Smooth muscle cell (in vitro differentiated cells): ENCODE measurements at regions not wholly inside any gene's neighbourhood (a gene's known extent, or its start where the extent isn't known, plus 50 kb on each side); places are given as distances from the start of the nearest gene placed in this dataset.

ENCODE experiments used
- DNase-seq: peaks from one replicate; lab custom pipeline; 2025; ENCODE audit not compliant: unreplicated experiment; lab: John Stamatoyannopoulos, UW
- H2AFZ ChIP-seq: fragments of 200-600 bp; sonication (generic); 2 replicates; pipeline ENCODE4 v1.6.0; 2016; ENCODE audit warnings: antibody characterized with exemption, low read depth, mild to moderate bottlenecking
- H3F3A ChIP-seq: fragments of 200-600 bp; sonication (generic); 2 replicates; pipeline ENCODE4 v1.6.0; 2017; ENCODE audit warnings: antibody characterized with exemption, low read depth
- H3K27ac ChIP-seq: fragments of 200-600 bp; sonication (generic); 2 replicates; pipeline ENCODE4 v1.5.1; 2016; ENCODE audit warnings: low read depth, mild to moderate bottlenecking
- H3K27me3 ChIP-seq: fragments of 200-600 bp; sonication (generic); 2 replicates; pipeline ENCODE4 v1.6.1; 2016; ENCODE audit warnings: low read depth, mild to moderate bottlenecking
- H3K36me3 ChIP-seq: fragments of 200-600 bp; sonication (generic); 2 replicates; pipeline ENCODE4 v1.5.1; 2016; ENCODE audit warnings: low read depth
- H3K4me1 ChIP-seq: fragments of 200-600 bp; sonication (generic); 2 replicates; pipeline ENCODE4 v1.5.1; 2016; ENCODE audit warnings: low read depth
- H3K4me2 ChIP-seq: fragments of 200-600 bp; sonication (generic); 2 replicates; pipeline ENCODE4 v1.6.0; 2016; ENCODE audit warnings: mild to moderate bottlenecking
- H3K4me3 ChIP-seq: fragments of 200-600 bp; sonication (generic); 2 replicates; pipeline ENCODE4 v1.5.1; 2016; ENCODE audit warnings: mild to moderate bottlenecking
- H3K79me2 ChIP-seq: fragments of 200-600 bp; sonication (generic); 2 replicates; pipeline ENCODE4 v1.6.0; 2016; ENCODE audit warnings: low read depth, mild to moderate bottlenecking
- H3K9ac ChIP-seq: fragments of 200-600 bp; sonication (generic); 2 replicates; pipeline ENCODE4 v1.6.0; 2016; ENCODE audit warnings: low read depth
- H3K9me3 ChIP-seq: fragments of 200-600 bp; sonication (generic); replicated peaks from 2 replicates; pipeline ENCODE4 v1.5.1; 2016; ENCODE audit warnings: low read depth
- H4K20me1 ChIP-seq: fragments of 200-600 bp; sonication (generic); 2 replicates; pipeline ENCODE4 v1.6.0; 2016; ENCODE audit warnings: low read depth
- CTCF ChIP-seq: fragments of 200-600 bp; sonication (generic); IDR thresholded peaks from 2 replicates; pipeline ENCODE4 v1.5.1; 2017; ENCODE audit warnings: borderline replicate concordance, mild to moderate bottlenecking, antibody characterized with exemption; ENCODE audit not compliant: insufficient read depth, poor library complexity, severe bottlenecking
- WGBS: methylation state at CpG from one replicate; pipeline ENCODE4 v1.1.7; 2016; ENCODE audit warnings: low lambda C conversion rate; 5-methylcytosine and 5-hydroxymethylcytosine counted together

DNA sequence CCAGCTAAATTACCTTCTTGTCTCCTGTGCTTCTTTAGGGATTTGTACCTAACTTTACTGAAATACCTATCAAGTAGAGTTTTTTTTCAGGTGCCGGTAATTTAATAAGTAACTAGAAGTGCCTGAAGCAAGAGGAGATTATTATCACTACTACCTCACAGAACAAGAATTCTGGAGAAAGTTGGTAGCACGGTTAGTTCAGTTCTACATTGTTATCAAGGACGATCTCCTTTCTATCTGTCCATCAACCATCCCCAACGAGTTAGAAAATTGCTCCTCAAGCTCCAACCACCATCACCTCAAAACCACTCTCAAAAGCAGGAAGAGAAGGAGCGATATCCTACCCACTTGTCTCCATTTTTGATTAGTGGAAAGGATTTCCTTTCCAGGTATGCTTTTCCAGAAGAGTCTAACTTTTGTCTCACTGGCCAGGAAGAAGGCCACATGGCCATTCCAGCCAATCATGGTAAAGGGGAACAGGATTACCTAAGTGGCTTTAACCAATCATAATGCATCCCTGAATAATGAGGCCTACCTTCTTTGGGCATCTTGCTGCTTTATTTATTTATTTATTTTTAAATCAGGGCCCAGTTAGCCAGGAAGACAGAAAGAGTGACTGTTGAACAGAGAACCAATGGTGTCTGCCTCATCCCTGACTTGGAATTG is 265.2 kb downstream of the SNX13 start:
- H3K4me2 ChIP-seq = no peak overlapping the region
- no peaks in the 10 kb centered on the region for H4K20me1 ChIP-seq
- no peaks in the 10 kb centered on the region for H3K9me3 ChIP-seq
- peaks cover 18% of the 10 kb centered on the region for H3F3A ChIP-seq
- DNase-seq = no peak
- no peaks in the 10 kb centered on the region for H3K79me2 ChIP-seq
- TF ChIP-seq CTCF = no peak
- H3K9ac ChIP-seq = no peak overlapping the region
- no peak overlapping the region for H2AFZ ChIP-seq
- no peak overlapping the region for H3K4me3 ChIP-seq
- H3K27ac ChIP-seq = peak overlapping the region; percentile 47
- 53% methylated on average over 5 of the region's 5 CpGs for WGBS
- peaks cover 25% of the 10 kb centered on the region for H3K4me1 ChIP-seq
- no peaks in the 10 kb centered on the region for H3K36me3 ChIP-seq
- H3K27me3 ChIP-seq = no peaks in the 10 kb centered on the region

GRCh38 chr7:17677408-17677807 is 262.9 kb downstream of the SNX13 start:
- Histone ChIP-seq H3K27me3 (no peaks in the 10 kb centered on the region), H3K4me3 (no peak overlapping the region), H3K4me2 (peak overlapping the region; percentile 47), H3K9me3 (no peaks in the 10 kb centered on the region), H4K20me1 (no peaks in the 10 kb centered on the region), H3K9ac (no peak overlapping the region), H3K4me1 (peaks cover 23% of the 10 kb centered on the region), H3K27ac (peak overlapping the region; percentile 69), H3K79me2 (no peaks in the 10 kb centered on the region), H3K36me3 (no peaks in the 10 kb centered on the region), H2AFZ (peak overlapping the region; percentile 73), H3F3A (peaks cover 19% of the 10 kb centered on the region)
- DNase-seq = no peak
- no peak for TF ChIP-seq CTCF
- WGBS = 39% methylated on average over 2 of the region's 2 CpGs

GRCh38 chr7:17678896-17679295 is 261.4 kb downstream of the SNX13 start:
- no peaks in the 10 kb centered on the region for H3K27me3 ChIP-seq
- H3F3A ChIP-seq = peaks cover 19% of the 10 kb centered on the region
- H3K4me2 ChIP-seq = peak overlapping the region; percentile 57
- H4K20me1 ChIP-seq = no peaks in the 10 kb centered on the region
- no peaks in the 10 kb centered on the region for H3K79me2 ChIP-seq
- no peak overlapping the region for H3K4me3 ChIP-seq
- 50% methylated on average over 2 of the region's 2 CpGs for WGBS
- no peaks in the 10 kb centered on the region for H3K36me3 ChIP-seq
- no peak for DNase-seq
- H2AFZ ChIP-seq = no peak overlapping the region
- no peak overlapping the region for H3K9ac ChIP-seq
- TF ChIP-seq CTCF = no peak
- no peaks in the 10 kb centered on the region for H3K9me3 ChIP-seq
- H3K27ac ChIP-seq = peak overlapping the region; percentile 69
- peaks cover 23% of the 10 kb centered on the region for H3K4me1 ChIP-seq

DNA sequence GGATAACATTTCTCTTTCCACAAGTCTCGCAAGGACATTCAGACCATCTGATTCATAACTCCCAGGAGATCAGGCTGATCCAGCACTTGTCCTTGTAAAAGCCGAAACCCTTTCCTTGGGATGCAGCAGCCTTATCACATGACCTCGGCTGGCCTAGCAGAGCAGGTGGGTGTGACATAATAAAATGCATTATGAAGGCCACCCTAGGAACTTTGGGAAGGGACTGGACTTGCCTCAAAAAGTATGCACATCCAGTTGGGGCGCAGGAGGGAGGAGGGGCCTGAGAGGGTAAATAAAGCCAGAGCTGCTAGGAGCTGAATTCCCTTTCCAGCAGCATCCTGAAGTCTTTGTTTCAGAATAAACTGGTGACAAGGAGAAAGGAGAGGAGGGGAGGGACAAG is 260.8 kb downstream of the SNX13 start:
- H3K79me2 ChIP-seq = no peaks in the 10 kb centered on the region
- DNase-seq = no peak
- H3K9ac ChIP-seq = no peak overlapping the region

More for the DNA sequence above, 260.8 kb downstream of the SNX13 start:
- 41% methylated on average over 4 of the region's 4 CpGs for WGBS
- Histone ChIP-seq H4K20me1 (no peaks in the 10 kb centered on the region), H3F3A (peaks cover 19% of the 10 kb centered on the region), H3K4me2 (peak overlapping the region; percentile 57), H3K27me3 (no peaks in the 10 kb centered on the region), H2AFZ (no peak overlapping the region), H3K27ac (peak overlapping the region; percentile 69), H3K36me3 (no peaks in the 10 kb centered on the region), H3K9me3 (no peaks in the 10 kb centered on the region), H3K4me1 (peaks cover 23% of the 10 kb centered on the region), H3K4me3 (no peak overlapping the region)
- no peak for TF ChIP-seq CTCF
